ENCODE measurements at regions not wholly inside any gene's neighbourhood (a gene's known extent, or its start where the extent isn't known, plus 50 kb on each side); places are given as distances from the start of the nearest gene placed in this dataset.

DNA sequence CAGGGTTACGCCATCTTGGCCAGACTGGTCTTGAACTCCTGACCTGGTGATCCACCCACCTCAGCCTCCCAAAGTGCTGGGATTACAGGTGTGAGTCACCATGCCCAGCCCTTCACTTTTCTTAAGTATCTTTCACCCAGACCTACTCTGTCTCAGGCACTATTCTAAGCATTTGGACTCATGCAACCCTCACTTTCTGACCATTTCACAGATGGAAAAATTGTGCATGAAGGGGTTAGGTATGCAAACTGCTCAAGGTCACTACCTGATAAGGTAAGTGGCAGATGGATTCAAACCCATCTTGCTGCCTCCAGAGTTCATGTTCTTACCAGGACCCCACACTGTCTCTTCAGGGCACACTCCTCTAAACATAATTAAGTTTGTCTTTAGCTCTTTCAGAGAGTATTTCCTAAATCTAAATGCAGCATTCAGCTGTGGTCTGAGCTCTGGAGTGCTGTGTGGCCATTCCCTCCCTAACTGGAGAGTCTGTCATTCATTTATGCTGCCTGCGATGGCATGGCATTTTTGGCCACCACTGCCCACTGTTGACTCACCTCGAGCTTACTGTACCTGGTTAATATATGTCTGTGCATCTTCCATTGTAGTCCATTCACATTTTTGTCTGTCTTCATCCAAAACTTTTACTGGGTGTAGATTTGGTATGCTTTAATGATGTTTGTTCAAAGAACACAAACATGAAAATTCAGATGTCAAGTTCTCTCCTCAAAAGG lies 88.4 kb downstream of the CCDC71L start:
- H3K4me1 ChIP-seq (ENCODE audit: insufficient read depth): no peaks in the 10 kb centered on the region
- TF ChIP-seq, protein P1, sequence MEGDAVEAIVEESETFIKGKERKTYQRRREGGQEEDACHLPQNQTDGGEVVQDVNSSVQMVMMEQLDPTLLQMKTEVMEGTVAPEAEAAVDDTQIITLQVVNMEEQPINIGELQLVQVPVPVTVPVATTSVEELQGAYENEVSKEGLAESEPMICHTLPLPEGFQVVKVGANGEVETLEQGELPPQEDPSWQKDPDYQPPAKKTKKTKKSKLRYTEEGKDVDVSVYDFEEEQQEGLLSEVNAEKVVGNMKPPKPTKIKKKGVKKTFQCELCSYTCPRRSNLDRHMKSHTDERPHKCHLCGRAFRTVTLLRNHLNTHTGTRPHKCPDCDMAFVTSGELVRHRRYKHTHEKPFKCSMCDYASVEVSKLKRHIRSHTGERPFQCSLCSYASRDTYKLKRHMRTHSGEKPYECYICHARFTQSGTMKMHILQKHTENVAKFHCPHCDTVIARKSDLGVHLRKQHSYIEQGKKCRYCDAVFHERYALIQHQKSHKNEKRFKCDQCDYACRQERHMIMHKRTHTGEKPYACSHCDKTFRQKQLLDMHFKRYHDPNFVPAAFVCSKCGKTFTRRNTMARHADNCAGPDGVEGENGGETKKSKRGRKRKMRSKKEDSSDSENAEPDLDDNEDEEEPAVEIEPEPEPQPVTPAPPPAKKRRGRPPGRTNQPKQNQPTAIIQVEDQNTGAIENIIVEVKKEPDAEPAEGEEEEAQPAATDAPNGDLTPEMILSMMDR (IDR thresholded peaks at IDR 0.05): no peak
- TF ChIP-seq POLR2A (IDR thresholded peaks at IDR 0.05) (no peak), EP300 (IDR thresholded peaks at IDR 0.05) (no peak)
- no peak for DNase-seq
- WGBS, 3 donors: 79 to 86% (median 83%) methylated on average over 3 of the region's 3 CpGs
- no peaks in the 10 kb centered on the region for H3K9me3 ChIP-seq
- no peak overlapping the region for H3K27ac ChIP-seq
- intact Hi-C loops (cut with DNase I): no loop called here
- no peak overlapping the region for H3K4me3 ChIP-seq
- H3K36me3 ChIP-seq: no peaks in the 10 kb centered on the region
- H3K27me3 ChIP-seq: no peaks in the 10 kb centered on the region

DNA sequence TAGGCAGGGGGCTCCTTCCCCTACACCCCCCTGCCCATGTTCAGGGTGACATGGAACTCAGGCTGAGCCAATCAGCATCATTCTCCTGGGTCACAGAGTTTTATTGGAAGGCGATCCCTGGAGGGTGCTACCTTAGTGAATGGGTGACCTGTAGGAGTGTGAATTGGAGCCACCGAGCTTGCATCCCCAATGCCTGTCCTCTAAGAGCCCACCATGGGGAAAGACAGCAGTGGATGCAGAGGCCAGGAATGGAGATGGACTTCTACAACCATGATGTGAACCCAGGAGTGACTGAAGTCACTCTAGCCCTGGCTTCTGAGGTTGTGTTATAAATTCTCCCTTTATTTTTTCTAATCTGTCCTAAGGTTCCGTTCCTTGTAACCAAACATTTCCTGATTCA lies 89.4 kb downstream of the CCDC71L start:
- TF ChIP-seq, protein P1 (IDR thresholded peaks at IDR 0.05): no peak
- TF ChIP-seq EP300 (IDR thresholded peaks at IDR 0.05): no peak
- WGBS, 3 donors: 69 to 79% (median 71%) methylated on average over 3 of the region's 3 CpGs
- Histone ChIP-seq H3K4me3 (no peak overlapping the region), H3K4me1 (ENCODE audit: insufficient read depth) (no peaks in the 10 kb centered on the region), H3K36me3 (no peaks in the 10 kb centered on the region), H3K9me3 (no peaks in the 10 kb centered on the region), H3K27ac (no peak overlapping the region), H3K27me3 (no peaks in the 10 kb centered on the region)
- no peak for DNase-seq
- intact Hi-C loops (cut with DNase I): no loop called here

DNA sequence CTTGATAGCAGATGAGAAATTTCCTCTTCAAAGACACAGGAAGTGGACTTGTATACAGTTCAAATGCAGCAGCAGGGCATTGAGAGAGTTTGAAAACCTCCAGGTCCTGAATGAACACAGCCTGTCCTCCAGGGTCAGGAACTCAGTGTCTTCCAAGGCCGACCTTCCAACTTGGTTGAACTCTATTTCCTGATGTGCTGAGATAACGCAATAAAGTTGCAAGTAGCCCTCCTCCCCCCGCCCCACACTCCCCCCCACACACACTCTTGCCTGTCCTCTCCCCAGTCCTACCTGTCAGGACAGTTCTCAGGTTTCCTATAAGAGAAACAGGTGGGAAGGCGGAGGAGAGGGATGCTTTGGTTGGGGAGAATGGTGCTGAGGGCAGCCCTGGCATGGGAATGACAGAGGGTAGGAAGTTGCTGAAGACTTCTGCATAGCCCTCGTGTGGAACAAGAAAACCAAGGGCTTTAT lies 90.0 kb downstream of the CCDC71L start:
- Histone ChIP-seq H3K9me3 (no peaks in the 10 kb centered on the region), H3K27ac (no peak overlapping the region), H3K4me1 (ENCODE audit: insufficient read depth) (no peaks in the 10 kb centered on the region), H3K27me3 (no peaks in the 10 kb centered on the region), H3K36me3 (no peaks in the 10 kb centered on the region), H3K4me3 (no peak overlapping the region)
- intact Hi-C loops (cut with DNase I): no loop called here
- DNase-seq: no peak
- 57 to 66% (median 60%) methylated on average over 5 of the region's 5 CpGs for WGBS, 3 donors
- TF ChIP-seq, protein P1 (IDR thresholded peaks at IDR 0.05): no peak
- TF ChIP-seq EP300 (IDR thresholded peaks at IDR 0.05): no peak

DNA sequence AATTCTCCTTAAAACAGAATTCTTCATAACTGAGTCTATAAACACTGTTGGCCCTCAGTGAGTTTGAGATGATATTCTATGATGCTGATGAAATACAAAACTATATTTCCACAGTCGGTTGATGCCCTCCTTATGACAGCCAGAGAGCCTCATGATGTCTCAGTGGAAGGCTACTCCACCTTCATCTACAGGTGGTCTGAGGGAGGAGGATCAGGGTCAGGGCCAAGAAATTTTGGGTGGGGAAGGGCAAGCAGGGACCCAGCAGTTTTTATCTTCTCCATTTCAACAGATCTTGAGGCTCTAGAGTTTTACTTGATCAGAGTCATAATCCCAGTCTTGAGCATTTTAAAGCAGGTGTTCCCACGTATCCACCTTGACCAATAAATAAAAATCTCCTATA lies 90.8 kb downstream of the CCDC71L start:
- Histone ChIP-seq H3K4me3 (no peak overlapping the region), H3K27ac (no peak overlapping the region), H3K36me3 (no peaks in the 10 kb centered on the region), H3K9me3 (no peaks in the 10 kb centered on the region), H3K4me1 (ENCODE audit: insufficient read depth) (no peaks in the 10 kb centered on the region), H3K27me3 (no peaks in the 10 kb centered on the region)
- intact Hi-C loops (cut with DNase I): no loop called here
- WGBS, 3 donors: 81 to 89% (median 84%) methylated on average over 2 of the region's 2 CpGs
- TF ChIP-seq POLR2A (IDR thresholded peaks at IDR 0.05) (no peak), EP300 (IDR thresholded peaks at IDR 0.05) (no peak)
- TF ChIP-seq, protein P1 (IDR thresholded peaks at IDR 0.05): no peak
- DNase-seq: no peak
